ENCODE measurements at regions not wholly inside any gene's neighbourhood (a gene's known extent, or its start where the extent isn't known, plus 50 kb on each side); places are given as distances from the start of the nearest gene placed in this dataset.

GRCh38 chr9:1683951-1684350 is 331.2 kb upstream of the SMARCA2 start:
- DNase-seq (ENCODE audit: low read depth in 2 of 2), result no peak

GRCh38 chr9:1698991-1699390 is 316.2 kb upstream of the SMARCA2 start:
- DNase-seq (ENCODE audit: low read depth in 2 of 2), result no peak

GRCh38 chr9:1701113-1701512 is 314.0 kb upstream of the SMARCA2 start:
- DNase-seq (ENCODE audit: low read depth in 2 of 2), result no peak

- DNase-seq (ENCODE audit: low read depth in 2 of 2), result no peak
Measured at GRCh38 chr9:1702701-1703100, 312.4 kb upstream of the SMARCA2 start.

- no peak for DNase-seq (ENCODE audit: low read depth in 2 of 2)
Measured at GRCh38 chr9:1707291-1707690, 307.9 kb upstream of the SMARCA2 start.

- DNase-seq (ENCODE audit: low read depth in 2 of 2), result no peak
Measured at GRCh38 chr9:1708219-1708618, 306.9 kb upstream of the SMARCA2 start.

GRCh38 chr9:1709347-1709746 is 305.8 kb upstream of the SMARCA2 start:
- DNase-seq (ENCODE audit: low read depth in 2 of 2), result no peak

GRCh38 chr9:1712861-1713450 is 302.2 kb upstream of the SMARCA2 start:
- no peak for DNase-seq (ENCODE audit: low read depth in 2 of 2)

- no peak for DNase-seq (ENCODE audit: low read depth in 2 of 2)
Measured at GRCh38 chr9:1713841-1714240, 301.3 kb upstream of the SMARCA2 start.

- DNase-seq (ENCODE audit: low read depth in 2 of 2), result no peak
Measured at GRCh38 chr9:1717882-1718281, 297.3 kb upstream of the SMARCA2 start.

- no peak for DNase-seq (ENCODE audit: low read depth in 2 of 2)
Measured at GRCh38 chr9:1718836-1719235, 296.3 kb upstream of the SMARCA2 start.

GRCh38 chr9:1721196-1721595 is 294.0 kb upstream of the SMARCA2 start:
- no peak for DNase-seq (ENCODE audit: low read depth in 2 of 2)

- no peak for DNase-seq (ENCODE audit: low read depth in 2 of 2)
Measured at GRCh38 chr9:1722404-1722803, 292.7 kb upstream of the SMARCA2 start.

- no peak for DNase-seq (ENCODE audit: low read depth in 2 of 2)
Measured at GRCh38 chr9:1723522-1724015, 291.6 kb upstream of the SMARCA2 start.

GRCh38 chr9:1726993-1727759 is 288.0 kb upstream of the SMARCA2 start:
- no peak for DNase-seq (ENCODE audit: low read depth in 2 of 2)

GRCh38 chr9:1729631-1730030 is 285.5 kb upstream of the SMARCA2 start:
- DNase-seq (ENCODE audit: low read depth in 2 of 2), result no peak

- DNase-seq (ENCODE audit: low read depth in 2 of 2), result no peak
Measured at GRCh38 chr9:1732670-1733069, 282.5 kb upstream of the SMARCA2 start.

- no peak for DNase-seq (ENCODE audit: low read depth in 2 of 2)
Measured at GRCh38 chr9:1738511-1739100, 276.5 kb upstream of the SMARCA2 start.

GRCh38 chr9:1743121-1743960 is 271.8 kb upstream of the SMARCA2 start:
- no peak for DNase-seq (ENCODE audit: low read depth in 2 of 2)

GRCh38 chr9:1745980-1746379 is 269.2 kb upstream of the SMARCA2 start:
- no peak for DNase-seq (ENCODE audit: low read depth in 2 of 2)

GRCh38 chr9:1747417-1747967 is 267.7 kb upstream of the SMARCA2 start:
- no peak for DNase-seq (ENCODE audit: low read depth in 2 of 2)

- DNase-seq (ENCODE audit: low read depth in 2 of 2), result no peak
Measured at GRCh38 chr9:1748407-1748806, 266.7 kb upstream of the SMARCA2 start.

All from stimulated activated CD4-positive, alpha-beta T cell treated with anti-CD3 and anti-CD28 coated beads, Interleukin-15, amount 100 ng/mL, for 48 hours (primary cell).